GM10266 (cell line): ENCODE measurements at regions not wholly inside any gene's neighbourhood (a gene's known extent, or its start where the extent isn't known, plus 50 kb on each side); places are given as distances from the start of the nearest gene placed in this dataset.

Source experiments
- DNase-seq: peaks from one replicate; pipeline ENCODE4 v3.0.0; 2012; ENCODE audit errors: extremely low spot score
- TF ChIP-seq, protein P1 (sequence below): IDR thresholded peaks from 2 replicates; pipeline ENCODE4 v1.5.1; 2012; ENCODE audit warnings: mild to moderate bottlenecking, low read depth; ENCODE audit not compliant: control insufficient read depth, insufficient read depth; ENCODE audit errors: missing control alignments

DNA sequence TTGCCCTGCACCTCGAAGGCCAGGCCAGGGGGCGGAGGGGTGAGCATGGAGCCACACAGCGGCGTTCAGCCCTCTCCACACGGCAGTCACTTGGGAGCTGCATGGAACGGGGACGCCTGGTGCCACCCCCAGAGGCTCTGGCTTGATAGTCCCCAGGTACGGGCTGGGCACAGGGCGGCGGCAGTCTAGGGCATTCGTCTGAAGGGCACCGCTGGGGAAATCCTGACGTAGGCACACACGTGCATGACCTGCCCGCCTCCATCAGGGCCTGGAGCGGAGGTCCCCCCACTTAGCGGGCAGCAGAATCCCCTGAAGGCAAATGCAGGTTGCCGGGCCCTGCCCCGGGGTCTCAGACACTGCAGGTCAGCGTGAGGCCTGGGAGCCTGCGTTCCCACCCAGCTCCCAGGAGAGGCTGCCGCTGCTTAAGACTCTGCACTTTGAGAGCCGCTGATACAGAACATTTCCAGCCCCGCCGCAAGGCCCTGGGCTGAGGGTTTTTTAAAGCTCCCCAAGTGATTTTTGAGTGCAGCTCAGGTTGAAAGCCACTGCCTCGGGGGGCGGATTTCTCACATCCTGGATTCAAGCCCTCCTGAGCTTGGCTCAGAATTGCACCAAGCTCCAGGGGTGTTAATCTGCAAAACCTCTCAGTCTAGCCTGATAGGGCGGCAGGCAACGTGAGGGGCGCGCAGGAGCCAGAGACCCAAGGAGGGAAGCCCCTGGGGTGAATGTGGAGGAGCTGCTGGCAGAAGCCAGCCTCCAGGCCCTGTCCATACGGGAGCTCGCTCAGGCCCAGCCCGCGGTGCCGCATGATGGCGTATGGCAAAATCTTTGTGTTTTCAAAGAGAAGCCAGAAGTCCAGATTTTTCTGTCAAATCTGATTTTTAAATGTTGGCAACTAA lies 182.3 kb upstream of the GSE1 start:
- TF ChIP-seq, protein P1, sequence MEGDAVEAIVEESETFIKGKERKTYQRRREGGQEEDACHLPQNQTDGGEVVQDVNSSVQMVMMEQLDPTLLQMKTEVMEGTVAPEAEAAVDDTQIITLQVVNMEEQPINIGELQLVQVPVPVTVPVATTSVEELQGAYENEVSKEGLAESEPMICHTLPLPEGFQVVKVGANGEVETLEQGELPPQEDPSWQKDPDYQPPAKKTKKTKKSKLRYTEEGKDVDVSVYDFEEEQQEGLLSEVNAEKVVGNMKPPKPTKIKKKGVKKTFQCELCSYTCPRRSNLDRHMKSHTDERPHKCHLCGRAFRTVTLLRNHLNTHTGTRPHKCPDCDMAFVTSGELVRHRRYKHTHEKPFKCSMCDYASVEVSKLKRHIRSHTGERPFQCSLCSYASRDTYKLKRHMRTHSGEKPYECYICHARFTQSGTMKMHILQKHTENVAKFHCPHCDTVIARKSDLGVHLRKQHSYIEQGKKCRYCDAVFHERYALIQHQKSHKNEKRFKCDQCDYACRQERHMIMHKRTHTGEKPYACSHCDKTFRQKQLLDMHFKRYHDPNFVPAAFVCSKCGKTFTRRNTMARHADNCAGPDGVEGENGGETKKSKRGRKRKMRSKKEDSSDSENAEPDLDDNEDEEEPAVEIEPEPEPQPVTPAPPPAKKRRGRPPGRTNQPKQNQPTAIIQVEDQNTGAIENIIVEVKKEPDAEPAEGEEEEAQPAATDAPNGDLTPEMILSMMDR = no peak
- no peak for DNase-seq

DNA sequence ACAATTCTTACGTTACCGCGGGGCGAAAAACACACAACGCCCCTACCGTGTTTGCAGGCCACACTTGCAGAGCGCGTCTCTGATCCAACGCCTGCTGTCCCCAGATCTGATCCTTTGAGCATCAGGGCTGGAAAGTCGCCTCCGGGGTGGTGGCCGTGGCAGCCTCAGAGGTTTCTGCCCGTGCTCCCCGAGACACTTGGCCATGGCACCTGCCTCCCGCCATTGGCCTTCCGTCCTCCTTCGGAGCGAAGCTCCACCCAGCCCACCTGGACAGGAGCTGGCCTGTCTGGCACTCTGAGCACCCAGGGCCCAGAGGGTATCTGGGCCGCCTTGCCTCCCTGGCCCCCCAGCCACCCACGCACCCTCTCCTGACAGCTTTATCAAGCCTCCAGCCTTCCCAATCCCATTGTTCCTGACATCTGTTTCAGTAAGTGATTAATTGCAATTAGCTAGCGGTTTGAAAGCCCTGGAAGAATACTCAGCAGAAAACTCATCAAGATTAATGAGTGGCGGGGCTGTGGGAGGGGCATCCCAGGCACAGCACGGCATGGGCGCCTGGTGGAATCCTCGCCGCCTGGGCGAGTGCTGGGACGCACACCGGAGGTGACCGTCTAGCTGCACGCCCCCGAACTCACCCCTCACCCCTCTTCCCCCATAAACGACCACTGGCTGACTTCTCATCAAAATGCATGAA lies 181.5 kb upstream of the GSE1 start:
- DNase-seq = no peak
- TF ChIP-seq, protein P1 = no peak

DNA sequence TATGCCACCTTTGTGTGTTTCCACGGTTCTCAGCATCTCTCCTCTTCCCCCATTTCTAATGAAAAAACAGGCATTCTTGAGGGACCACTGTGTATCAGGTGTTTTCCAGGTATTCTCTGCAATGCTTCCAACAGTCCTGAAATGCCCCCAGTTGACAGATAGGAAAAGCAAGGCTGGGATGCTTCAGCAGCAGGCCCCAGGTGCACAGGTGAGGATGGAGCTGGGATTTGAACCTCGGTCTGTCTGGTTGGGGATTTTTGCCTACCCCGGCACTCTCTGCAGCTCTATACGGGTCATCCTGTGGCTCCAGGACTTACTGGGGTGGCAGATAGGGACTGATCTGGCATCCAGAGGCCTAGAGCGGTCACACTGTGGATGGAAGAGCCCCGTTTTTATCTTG lies 180.5 kb upstream of the GSE1 start:
- TF ChIP-seq, protein P1 = no peak
- no peak for DNase-seq

DNA sequence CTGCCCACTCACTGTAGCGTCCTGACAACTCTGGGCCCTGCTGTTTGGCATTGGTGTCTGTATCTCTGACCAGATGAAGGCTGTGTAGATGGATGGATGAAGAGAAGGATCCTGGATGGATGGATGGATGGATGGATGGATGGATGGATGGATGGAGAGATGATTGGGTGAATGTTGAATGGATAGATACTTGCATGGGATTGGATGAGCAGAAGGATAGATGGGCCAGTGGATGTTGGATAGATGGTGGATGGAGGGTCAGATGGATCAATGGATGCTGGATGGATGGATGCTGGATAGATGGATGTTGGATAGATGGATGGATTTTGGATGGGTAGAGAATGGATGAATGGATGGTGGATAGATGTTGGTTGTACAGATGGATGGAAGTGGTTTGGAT lies 179.6 kb upstream of the GSE1 start:
- no peak for DNase-seq
- TF ChIP-seq, protein P1 = no peak

DNA sequence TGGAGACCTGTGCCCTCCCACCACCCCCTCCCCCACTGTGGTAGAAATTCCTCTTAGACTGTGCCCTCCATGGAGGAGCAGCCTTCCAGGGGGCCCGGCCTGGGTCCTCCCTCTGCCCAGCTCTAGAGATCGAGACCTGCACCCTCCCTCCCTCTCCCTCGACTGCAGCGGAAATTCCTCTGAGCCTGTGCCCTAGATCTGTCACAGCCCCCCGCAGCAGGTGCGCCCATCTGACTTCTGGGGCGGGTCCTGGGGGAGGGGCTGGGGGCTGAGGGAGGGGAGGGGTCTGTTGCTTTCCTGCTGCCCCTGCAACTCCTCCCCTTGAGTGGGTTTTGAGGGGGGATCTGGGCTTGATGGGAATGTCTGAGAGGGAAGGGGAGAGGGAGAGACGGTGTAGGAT lies 177.8 kb upstream of the GSE1 start:
- TF ChIP-seq, protein P1 = no peak
- DNase-seq = no peak

DNA sequence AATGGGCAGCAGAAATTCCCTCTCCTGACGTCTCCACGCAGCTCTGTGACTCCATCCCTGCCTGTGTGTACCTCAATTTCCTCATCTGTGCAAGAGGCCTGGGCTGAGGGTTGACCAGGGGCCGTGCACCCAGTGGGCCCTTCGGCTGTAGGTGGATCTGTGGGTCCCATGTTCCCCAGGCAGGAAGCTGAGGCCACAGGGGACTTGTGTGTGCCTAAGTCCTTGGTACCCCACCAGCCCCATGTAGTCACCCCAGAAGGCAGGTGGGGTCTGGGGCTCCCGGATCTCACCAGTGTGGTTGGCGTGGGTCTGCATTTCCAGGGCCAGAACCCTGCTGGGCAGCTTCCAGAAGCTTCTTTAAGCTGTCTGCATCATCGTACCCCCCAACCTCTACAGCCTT lies 177.4 kb upstream of the GSE1 start:
- TF ChIP-seq, protein P1 = no peak
- no peak for DNase-seq

DNA sequence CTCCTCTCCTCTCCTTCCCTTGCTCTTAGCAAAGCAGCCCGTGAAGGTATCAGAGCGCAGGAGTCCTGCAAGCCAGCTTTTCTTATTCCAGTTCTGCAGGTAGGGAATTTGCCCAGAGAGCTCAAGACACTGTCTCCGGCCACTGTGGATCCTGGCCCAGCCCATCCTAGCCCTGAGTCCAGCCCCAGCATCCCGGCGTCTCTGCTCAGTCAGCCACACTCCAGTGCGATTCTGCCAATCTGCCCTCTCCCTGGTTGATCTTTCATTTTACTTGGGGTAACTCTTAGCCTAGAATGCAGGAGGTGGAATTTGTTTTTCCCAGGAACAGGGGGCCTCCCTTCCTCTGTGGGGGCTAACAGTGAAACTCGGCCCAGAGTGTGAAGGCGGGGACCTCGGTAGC lies 176.9 kb upstream of the GSE1 start:
- TF ChIP-seq, protein P1 = no peak
- DNase-seq = no peak
